Suprapubic skin (tissue), 4 donors: ENCODE measurements at regions not wholly inside any gene's neighbourhood (a gene's known extent, or its start where the extent isn't known, plus 50 kb on each side); places are given as distances from the start of the nearest gene placed in this dataset.

Experiments
- DNase-seq, 2 donors: peaks; one replicate each; pipeline ENCODE4 v3.0.0-alpha.2; 2019; ENCODE audit warnings: low spot score in 2 of 2
- H3K27ac ChIP-seq: fragments of 200-600 bp; sonication (generic); one replicate; pipeline ENCODE4 v1.5.1; 2019
- H3K27me3 ChIP-seq: fragments of 200-600 bp; sonication (generic); one replicate; pipeline ENCODE4 v1.5.1; 2019
- H3K36me3 ChIP-seq: fragments of 200-600 bp; sonication (generic); one replicate; pipeline ENCODE4 v1.5.1; 2019
- H3K4me1 ChIP-seq: fragments of 200-600 bp; sonication (generic); one replicate; pipeline ENCODE4 v1.5.1; 2019
- H3K4me3 ChIP-seq: fragments of 200-600 bp; sonication (generic); one replicate; pipeline ENCODE4 v1.5.1; 2019; ENCODE audit warnings: mild to moderate bottlenecking
- H3K9me3 ChIP-seq: fragments of 200-600 bp; sonication (generic); one replicate; pipeline ENCODE4 v1.5.1; 2019
- EP300 ChIP-seq: sonication (generic); formaldehyde crosslinking; IDR thresholded peaks from one replicate; pipeline ENCODE4 v1.6.1; 2017; ENCODE audit warnings: antibody characterized with exemption
- POLR2A ChIP-seq, 2 donors: fragments of 450-650 bp; IDR thresholded peaks; one replicate each; pipeline ENCODE4 v1.6.1; 2017; ENCODE audit warnings: antibody characterized with exemption in 2 of 2, mild to moderate bottlenecking in 2 of 2, moderate library complexity in 2 of 2
- POLR2AphosphoS5 ChIP-seq, 3 donors: sonication (generic); formaldehyde crosslinking; IDR thresholded peaks; one replicate each; pipeline ENCODE4 v1.6.1; 2017; ENCODE audit warnings: antibody characterized with exemption in 3 of 3
- WGBS: methylation state at CpG from one replicate; pipeline ENCODE4 v1.1.5; 2018; 5-methylcytosine and 5-hydroxymethylcytosine counted together
- TF ChIP-seq, protein P1 (sequence below), 2 donors: fragments of 200-600 bp in 1 of 2; fragments of 450-650 bp in 1 of 2; sonication (generic) in 1 of 2; IDR thresholded peaks; one replicate each; pipeline ENCODE4 v1.5.1; 2016 to 2019; ENCODE audit warnings: antibody characterized with exemption in 2 of 2, mild to moderate bottlenecking in 1 of 2, moderate library complexity in 1 of 2

DNA sequence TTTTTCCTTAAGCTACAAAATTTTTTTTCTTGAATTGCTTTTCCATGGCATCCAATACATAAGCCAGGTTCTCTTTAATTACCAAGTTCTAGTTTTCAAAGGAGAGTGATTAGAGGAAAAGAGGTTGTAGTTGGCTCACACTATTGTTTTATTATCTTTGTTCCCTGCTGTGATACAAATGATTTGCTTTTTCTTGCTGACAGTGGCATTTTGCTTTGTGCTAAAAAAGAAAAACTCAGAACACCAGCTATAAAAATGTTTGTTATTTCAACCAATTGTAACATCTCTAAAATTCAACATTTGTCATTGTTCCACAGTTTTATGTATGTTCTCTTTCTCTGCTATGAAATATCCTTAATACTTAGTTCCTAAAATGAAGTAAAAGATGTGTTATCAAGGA is 1817.2 kb downstream of the STIM2 start:
- H3K27me3 ChIP-seq = no peaks in the 10 kb centered on the region
- no peaks in the 10 kb centered on the region for H3K36me3 ChIP-seq
- H3K4me1 ChIP-seq = no peaks in the 10 kb centered on the region
- no peak overlapping the region for H3K27ac ChIP-seq
- DNase-seq = no peak
- no peaks in the 10 kb centered on the region for H3K9me3 ChIP-seq
- no peak overlapping the region for H3K4me3 ChIP-seq
- no peak for TF ChIP-seq POLR2AphosphoS5 (IDR thresholded peaks at IDR 0.05)
- TF ChIP-seq EP300 = no peak
- TF ChIP-seq POLR2A (IDR thresholded peaks at IDR 0.05) = no peak
- TF ChIP-seq, protein P1, sequence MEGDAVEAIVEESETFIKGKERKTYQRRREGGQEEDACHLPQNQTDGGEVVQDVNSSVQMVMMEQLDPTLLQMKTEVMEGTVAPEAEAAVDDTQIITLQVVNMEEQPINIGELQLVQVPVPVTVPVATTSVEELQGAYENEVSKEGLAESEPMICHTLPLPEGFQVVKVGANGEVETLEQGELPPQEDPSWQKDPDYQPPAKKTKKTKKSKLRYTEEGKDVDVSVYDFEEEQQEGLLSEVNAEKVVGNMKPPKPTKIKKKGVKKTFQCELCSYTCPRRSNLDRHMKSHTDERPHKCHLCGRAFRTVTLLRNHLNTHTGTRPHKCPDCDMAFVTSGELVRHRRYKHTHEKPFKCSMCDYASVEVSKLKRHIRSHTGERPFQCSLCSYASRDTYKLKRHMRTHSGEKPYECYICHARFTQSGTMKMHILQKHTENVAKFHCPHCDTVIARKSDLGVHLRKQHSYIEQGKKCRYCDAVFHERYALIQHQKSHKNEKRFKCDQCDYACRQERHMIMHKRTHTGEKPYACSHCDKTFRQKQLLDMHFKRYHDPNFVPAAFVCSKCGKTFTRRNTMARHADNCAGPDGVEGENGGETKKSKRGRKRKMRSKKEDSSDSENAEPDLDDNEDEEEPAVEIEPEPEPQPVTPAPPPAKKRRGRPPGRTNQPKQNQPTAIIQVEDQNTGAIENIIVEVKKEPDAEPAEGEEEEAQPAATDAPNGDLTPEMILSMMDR (IDR thresholded peaks at IDR 0.05) = no peak

DNA sequence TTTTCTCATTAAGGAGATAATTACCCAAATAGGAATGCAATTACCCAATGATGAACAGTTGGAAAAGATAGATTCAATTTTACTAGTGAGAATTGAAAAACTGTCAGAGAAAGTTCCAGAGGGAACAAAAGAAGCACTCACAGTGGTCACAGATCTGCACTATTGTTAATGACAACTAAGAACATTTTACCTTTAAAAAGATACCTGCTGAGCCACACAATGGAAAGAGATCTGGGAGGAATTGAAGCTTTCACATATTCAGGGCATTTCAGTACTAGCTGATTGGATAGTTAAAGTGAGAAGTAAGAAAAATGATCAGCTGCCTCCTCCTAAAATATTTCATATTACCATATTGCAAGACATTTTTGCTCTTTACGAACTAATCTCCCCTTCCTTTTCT is 1822.2 kb downstream of the STIM2 start:
- WGBS = 76% methylated on average over 1 of the region's 1 CpG
- TF ChIP-seq POLR2A (IDR thresholded peaks at IDR 0.05) (no peak), POLR2AphosphoS5 (IDR thresholded peaks at IDR 0.05) (no peak), EP300 (no peak)
- TF ChIP-seq, protein P1 (IDR thresholded peaks at IDR 0.05) = no peak
- no peak for DNase-seq

DNA sequence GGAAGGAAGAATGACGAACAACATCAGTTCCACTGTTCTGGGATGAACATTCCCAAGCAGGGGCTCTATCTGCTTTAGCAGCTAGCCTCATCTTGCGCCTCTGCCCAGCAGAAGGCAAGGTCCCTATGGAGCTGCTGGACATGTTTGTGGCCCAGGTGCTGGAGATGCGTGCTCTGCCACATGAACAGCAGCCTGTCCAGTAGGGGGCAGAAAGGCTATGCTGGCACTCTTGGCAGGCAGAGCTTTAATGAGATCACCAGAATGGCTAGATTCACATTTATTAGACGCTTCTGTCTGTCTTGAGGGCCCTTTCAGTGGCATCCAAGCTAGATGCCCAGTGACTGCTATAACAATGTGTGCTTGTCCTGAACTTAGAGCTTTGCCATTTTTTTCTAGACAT is 1826.0 kb downstream of the STIM2 start:
- H3K9me3 ChIP-seq = no peaks in the 10 kb centered on the region
- TF ChIP-seq EP300 (no peak), POLR2AphosphoS5 (IDR thresholded peaks at IDR 0.05) (no peak), POLR2A (IDR thresholded peaks at IDR 0.05) (no peak)
- TF ChIP-seq, protein P1 (IDR thresholded peaks at IDR 0.05) = no peak
- no peaks in the 10 kb centered on the region for H3K27me3 ChIP-seq
- H3K4me1 ChIP-seq = no peaks in the 10 kb centered on the region
- H3K27ac ChIP-seq = no peak overlapping the region
- DNase-seq = no peak
- 81% methylated on average over 4 of the region's 4 CpGs for WGBS
- H3K36me3 ChIP-seq = no peaks in the 10 kb centered on the region
- no peak overlapping the region for H3K4me3 ChIP-seq

More for the DNA sequence above, 1822.2 kb downstream of the STIM2 start:
- Histone ChIP-seq H3K36me3 (no peaks in the 10 kb centered on the region), H3K27ac (no peak overlapping the region), H3K9me3 (no peaks in the 10 kb centered on the region), H3K4me1 (no peaks in the 10 kb centered on the region), H3K4me3 (no peak overlapping the region), H3K27me3 (no peaks in the 10 kb centered on the region)

DNA sequence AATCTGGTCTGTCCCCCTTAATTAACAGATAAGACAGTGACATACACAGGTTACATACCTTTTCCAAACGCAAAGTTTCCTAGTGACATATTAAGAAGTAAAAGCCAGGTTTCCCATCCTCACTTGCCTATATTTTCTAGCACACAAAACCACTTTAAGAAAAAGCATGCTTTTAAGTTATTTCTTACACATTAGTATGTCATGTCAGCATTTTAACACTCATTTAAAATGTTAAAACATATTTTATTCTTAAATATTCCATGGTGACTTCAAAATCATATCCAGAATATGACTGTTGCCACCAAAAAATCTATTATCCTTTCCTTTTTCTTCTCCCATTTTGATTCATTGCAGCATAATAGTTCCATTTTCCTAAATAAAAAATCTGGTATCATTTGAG is 1830.2 kb downstream of the STIM2 start:
- no peaks in the 10 kb centered on the region for H3K9me3 ChIP-seq
- H3K4me3 ChIP-seq = no peak overlapping the region
- WGBS = 76% methylated on average over 1 of the region's 1 CpG
- H3K27me3 ChIP-seq = no peaks in the 10 kb centered on the region
- no peak for DNase-seq
- no peak overlapping the region for H3K27ac ChIP-seq
- H3K4me1 ChIP-seq = no peaks in the 10 kb centered on the region
- H3K36me3 ChIP-seq = no peaks in the 10 kb centered on the region
- no peak for TF ChIP-seq POLR2AphosphoS5 (IDR thresholded peaks at IDR 0.05)
- TF ChIP-seq, protein P1 (IDR thresholded peaks at IDR 0.05) = no peak
- TF ChIP-seq POLR2A (IDR thresholded peaks at IDR 0.05) = no peak
- TF ChIP-seq EP300 = no peak

DNA sequence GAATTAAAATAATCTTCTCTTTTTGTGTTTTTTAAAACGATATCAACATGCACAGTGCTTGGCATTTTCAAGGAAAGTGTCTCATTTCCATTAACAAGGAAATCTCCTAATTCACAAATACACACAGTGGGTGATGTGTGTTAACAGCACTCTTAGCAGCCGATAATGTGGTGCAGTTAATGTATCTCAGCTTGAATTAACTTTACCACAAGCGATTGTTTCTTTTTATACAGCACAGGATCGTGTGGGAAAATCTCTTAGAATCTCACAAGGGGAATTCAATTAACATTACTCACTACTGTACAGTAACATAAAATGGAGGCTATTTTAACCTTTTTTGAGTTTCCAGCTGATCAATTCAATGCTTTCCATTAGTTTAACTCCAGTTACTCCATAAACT is 1841.9 kb downstream of the STIM2 start:
- no peak overlapping the region for H3K4me3 ChIP-seq
- DNase-seq = no peak
- WGBS = 88% methylated on average over 4 of the region's 4 CpGs
- H3K9me3 ChIP-seq = no peaks in the 10 kb centered on the region
- H3K27ac ChIP-seq = no peak overlapping the region
- no peaks in the 10 kb centered on the region for H3K27me3 ChIP-seq
- no peak for TF ChIP-seq POLR2A (IDR thresholded peaks at IDR 0.05)
- TF ChIP-seq EP300 = no peak
- TF ChIP-seq, protein P1 (IDR thresholded peaks at IDR 0.05) = no peak
- TF ChIP-seq POLR2AphosphoS5 (IDR thresholded peaks at IDR 0.05) = no peak
- H3K36me3 ChIP-seq = no peaks in the 10 kb centered on the region
- H3K4me1 ChIP-seq = no peaks in the 10 kb centered on the region
